Muscle layer of duodenum (tissue), 2 donors: ENCODE measurements at regions not wholly inside any gene's neighbourhood (a gene's known extent, or its start where the extent isn't known, plus 50 kb on each side); places are given as distances from the start of the nearest gene placed in this dataset.
"Not testable (repeated sequence)": the region's sequence is repeated elsewhere in the genome, so short reads cannot be mapped to it uniquely, and the experiment has no call there.

Experiments
- H3K27ac ChIP-seq: one replicate; pipeline ENCODE4 v1.7.0; 2013; ENCODE audit warnings: mild to moderate bottlenecking, low read length
- H3K27me3 ChIP-seq: one replicate; pipeline ENCODE4 v1.7.0; 2013; ENCODE audit warnings: low read depth, mild to moderate bottlenecking, control low read depth, low read length
- H3K36me3 ChIP-seq, 2 donors: one replicate each; pipeline ENCODE4 v1.7.0; 2013; ENCODE audit warnings: low read length in 2 of 2, control low read depth in 1 of 2, mild to moderate bottlenecking in 1 of 2; ENCODE audit not compliant: insufficient read depth in 2 of 2, control insufficient read depth in 1 of 2
- H3K4me1 ChIP-seq, 2 donors: one replicate each; pipeline ENCODE4 v1.7.0; 2013; ENCODE audit warnings: low read length in 2 of 2, mild to moderate bottlenecking in 2 of 2, control low read depth in 1 of 2, moderate library complexity in 1 of 2; ENCODE audit not compliant: insufficient read depth in 2 of 2, control insufficient read depth in 1 of 2
- H3K4me3 ChIP-seq, 2 donors: one replicate each; pipeline ENCODE4 v1.7.0; 2013; ENCODE audit warnings: low read length in 2 of 2, low read depth in 1 of 2, mild to moderate bottlenecking in 1 of 2
- H3K9me3 ChIP-seq, 2 donors: one replicate each; pipeline ENCODE4 v1.7.0; 2013; ENCODE audit warnings: low read length in 2 of 2, control low read depth in 1 of 2, mild to moderate bottlenecking in 1 of 2; ENCODE audit not compliant: control insufficient read depth in 1 of 2
- donor health status: healthy.

DNA sequence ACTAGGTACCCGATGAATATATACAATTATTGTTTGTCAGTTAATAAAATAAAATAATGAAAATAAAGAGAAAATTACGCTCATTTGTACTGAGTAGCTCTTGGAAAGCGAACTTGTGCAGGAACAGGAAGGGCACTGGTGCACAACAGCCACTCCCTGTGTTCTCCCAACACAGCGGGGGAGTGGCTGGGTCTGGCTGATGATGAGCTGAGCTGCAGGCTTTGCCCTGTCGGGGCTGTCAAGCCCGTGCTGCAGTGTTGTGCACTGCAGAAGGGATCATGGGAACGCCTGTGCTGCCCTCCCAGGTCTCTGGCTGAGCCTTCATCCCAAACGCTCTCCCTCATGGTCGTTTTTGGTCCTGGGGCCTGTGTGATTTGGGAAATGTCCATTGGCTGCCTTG is 131.7 kb upstream of the MAP3K4 start:
- H3K27me3 ChIP-seq: no peaks in the 10 kb centered on the region
- no peak overlapping the region for H3K27ac ChIP-seq
- no peaks in the 10 kb centered on the region for H3K36me3 ChIP-seq
- H3K4me3 ChIP-seq: no peak overlapping the region
- peaks cover 0 to 2% of the 10 kb centered on the region in 2 donors for H3K9me3 ChIP-seq
- no peaks in the 10 kb centered on the region for H3K4me1 ChIP-seq

DNA sequence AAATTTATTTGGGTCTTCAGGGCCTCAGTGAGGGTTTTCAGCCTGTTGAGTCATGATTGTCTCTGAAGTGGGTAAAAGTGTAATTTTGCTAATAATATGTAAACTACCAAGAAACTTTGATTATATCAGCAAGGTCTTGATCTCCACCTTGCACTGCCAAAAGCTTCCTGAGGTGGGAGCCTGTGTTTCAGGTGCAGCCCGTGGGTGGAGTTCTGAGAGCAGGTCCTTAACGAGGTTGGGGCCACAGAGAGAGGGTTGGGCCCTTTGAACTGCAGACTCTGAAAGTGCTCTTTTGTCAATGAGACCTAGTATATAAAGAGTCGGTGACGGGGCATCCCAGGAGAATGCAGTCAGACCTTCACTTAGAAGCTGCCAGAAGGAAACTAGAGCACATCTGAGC is 129.7 kb upstream of the MAP3K4 start:
- Histone ChIP-seq H3K27ac (no peak overlapping the region), H3K9me3 (peaks cover 0 to 6% of the 10 kb centered on the region in 2 donors), H3K27me3 (no peaks in the 10 kb centered on the region)

DNA sequence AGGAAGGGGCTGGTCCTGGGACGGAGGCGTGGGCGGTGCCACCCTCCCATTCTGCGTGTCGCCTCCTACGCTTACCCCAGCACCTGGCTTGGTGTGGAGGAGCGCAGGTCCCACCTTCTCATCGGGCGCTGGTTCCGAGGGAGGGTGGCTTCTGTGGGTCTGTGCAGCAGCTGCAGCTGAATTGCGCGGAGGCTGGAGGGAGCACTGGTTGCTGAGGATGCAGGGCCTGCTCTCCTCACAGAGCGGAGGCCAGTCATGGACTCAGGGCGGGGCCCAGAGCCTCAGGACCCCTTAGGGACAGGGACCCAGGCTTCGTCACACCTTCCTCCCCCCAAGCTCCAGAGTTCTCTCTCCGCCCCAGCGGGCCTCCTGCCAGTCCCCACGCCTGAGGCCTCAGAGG is 127.8 kb upstream of the MAP3K4 start:
- no peaks in the 10 kb centered on the region for H3K4me1 ChIP-seq
- no peaks in the 10 kb centered on the region for H3K36me3 ChIP-seq
- H3K27me3 ChIP-seq: no peaks in the 10 kb centered on the region
- H3K4me3 ChIP-seq: no peak overlapping the region
- H3K9me3 ChIP-seq: peaks cover 0 to 7% of the 10 kb centered on the region in 2 donors
- H3K27ac ChIP-seq: no peak overlapping the region

More for the DNA sequence above, 129.7 kb upstream of the MAP3K4 start:
- H3K4me1 ChIP-seq: no peaks in the 10 kb centered on the region
- H3K4me3 ChIP-seq: no peak overlapping the region
- H3K36me3 ChIP-seq: no peaks in the 10 kb centered on the region

DNA sequence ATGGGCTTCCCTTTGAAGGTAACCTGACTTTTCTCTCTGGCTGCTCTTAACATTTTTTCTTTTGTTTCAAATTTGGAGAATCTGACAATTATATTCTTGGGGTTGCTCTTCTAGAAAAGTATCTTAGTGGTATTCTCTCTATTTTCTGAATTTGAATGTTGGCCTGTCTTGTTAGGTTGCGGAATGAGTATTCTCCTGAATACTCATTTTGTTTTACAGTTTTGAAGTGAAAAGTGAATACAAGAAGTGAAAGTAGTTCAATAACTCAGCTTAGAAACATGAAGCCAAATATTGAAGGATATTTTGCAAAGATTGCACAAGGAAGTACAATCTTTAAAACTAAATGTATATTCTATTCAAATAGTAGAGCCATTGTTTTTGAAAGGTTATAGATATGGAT is 120.2 kb upstream of the MAP3K4 start:
- no peaks in the 10 kb centered on the region for H3K36me3 ChIP-seq
- H3K9me3 ChIP-seq: peaks cover 0 to 6% of the 10 kb centered on the region in 2 donors

DNA sequence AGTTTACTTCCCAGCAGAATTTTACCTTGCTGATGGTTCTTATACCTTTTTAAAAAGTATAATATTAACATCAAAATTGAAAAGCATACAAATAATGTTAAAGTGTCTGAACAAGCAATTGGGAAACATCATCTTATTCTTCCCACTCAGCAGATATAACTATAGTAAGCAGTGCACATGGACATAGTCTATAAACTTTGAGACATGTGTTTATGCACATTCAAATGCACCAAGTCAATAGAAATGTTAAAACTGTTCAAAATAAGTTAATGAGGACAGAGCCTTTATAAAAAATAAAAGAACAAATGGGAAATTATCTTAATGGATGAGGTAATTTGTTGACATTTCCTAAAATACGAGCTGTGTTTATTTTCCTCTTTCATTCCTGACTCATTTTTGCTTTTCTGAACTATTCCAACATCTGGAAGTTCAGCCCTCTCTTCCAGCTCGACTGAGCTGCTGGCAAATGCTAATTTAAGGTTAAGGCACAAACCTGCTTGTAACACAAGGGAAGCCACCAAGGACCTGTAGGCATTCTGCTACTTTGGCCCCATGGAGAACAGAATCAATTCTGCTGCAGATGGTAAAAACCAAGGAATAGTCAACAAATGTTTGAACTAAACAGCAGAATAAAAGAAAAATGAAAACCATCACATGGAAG is 110.3 kb upstream of the MAP3K4 start:
- Histone ChIP-seq H3K4me1 (no peaks in the 10 kb centered on the region), H3K27me3 (no peaks in the 10 kb centered on the region), H3K9me3 (no peaks in the 10 kb centered on the region), H3K36me3 (no peaks in the 10 kb centered on the region), H3K27ac (no peak overlapping the region), H3K4me3 (no peak overlapping the region)

More for the DNA sequence above, 120.2 kb upstream of the MAP3K4 start:
- Histone ChIP-seq H3K4me1 (no peaks in the 10 kb centered on the region), H3K4me3 (no peak overlapping the region), H3K27ac (no peak overlapping the region), H3K27me3 (no peaks in the 10 kb centered on the region)

DNA sequence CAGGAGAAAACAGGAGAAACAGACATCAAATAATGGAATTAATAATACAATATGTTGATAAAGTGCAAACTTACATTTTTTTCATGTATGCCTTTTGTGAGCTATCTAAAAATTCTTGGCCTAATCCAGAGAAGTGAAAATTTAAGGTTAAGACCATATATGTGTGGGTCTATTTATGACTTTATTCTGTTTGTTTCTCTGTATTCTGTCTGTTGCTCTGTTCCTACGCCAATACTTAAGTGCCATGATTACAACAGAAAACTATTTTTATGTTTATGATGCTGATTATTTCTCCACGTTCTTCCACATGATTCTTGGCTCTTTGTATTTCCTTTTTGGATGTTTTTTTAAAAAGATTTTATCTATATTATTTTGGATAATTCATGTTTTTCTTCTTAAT is 109.6 kb upstream of the MAP3K4 start:
- Histone ChIP-seq H3K4me1 (no peaks in the 10 kb centered on the region), H3K36me3 (no peaks in the 10 kb centered on the region), H3K9me3 (no peaks in the 10 kb centered on the region), H3K4me3 (no peak overlapping the region), H3K27ac (no peak overlapping the region), H3K27me3 (no peaks in the 10 kb centered on the region)

DNA sequence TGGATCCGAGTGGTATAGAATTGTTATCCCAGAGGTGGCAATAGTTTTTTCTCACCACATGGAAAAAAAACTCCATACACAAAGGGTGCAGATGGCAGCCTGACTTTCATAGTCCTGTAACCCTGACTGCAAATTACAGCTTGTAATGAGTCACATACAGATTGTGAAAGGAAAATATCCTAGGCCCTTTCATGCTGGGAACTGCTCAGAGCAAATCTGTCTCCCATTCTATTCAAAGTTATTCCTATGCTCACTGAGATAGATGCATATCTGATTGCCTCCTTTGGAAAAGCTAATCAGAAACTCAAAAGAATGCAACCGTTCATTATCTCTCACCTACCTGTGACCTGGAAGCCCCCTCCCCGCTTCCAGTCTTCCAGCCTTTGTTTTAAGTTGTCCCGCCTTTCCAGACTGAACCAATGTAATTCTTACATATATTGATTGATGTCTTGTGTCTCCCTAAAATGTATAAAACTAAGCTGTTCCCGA is 108.7 kb upstream of the MAP3K4 start:
- H3K4me3 ChIP-seq: no peak overlapping the region
- H3K9me3 ChIP-seq: no peaks in the 10 kb centered on the region
- no peaks in the 10 kb centered on the region for H3K27me3 ChIP-seq
- no peaks in the 10 kb centered on the region for H3K36me3 ChIP-seq
- no peak overlapping the region for H3K27ac ChIP-seq
- H3K4me1 ChIP-seq: no peaks in the 10 kb centered on the region

DNA sequence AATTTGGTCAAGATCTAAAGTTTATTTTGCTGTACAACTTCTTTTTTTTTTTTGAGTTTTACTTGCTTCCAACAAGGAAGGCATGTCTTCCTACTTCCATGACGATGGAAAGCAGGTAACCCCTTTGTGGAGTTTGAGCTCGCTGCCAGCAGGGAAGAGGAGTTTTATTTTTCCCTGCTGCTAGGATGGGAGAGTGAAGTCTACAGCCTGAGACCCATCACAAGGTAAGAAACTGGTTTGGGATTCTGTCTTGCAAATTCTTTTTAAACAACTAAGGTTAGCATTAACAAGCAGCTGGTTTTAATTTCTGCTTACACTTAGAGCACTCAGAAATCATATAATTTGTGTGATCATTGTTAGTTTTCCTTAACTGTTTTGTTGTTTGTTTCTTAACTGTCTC is 108.0 kb upstream of the MAP3K4 start:
- no peaks in the 10 kb centered on the region for H3K27me3 ChIP-seq
- no peak overlapping the region for H3K27ac ChIP-seq
- H3K4me3 ChIP-seq: no peak overlapping the region
- no peaks in the 10 kb centered on the region for H3K9me3 ChIP-seq
- H3K4me1 ChIP-seq: no peaks in the 10 kb centered on the region
- H3K36me3 ChIP-seq: no peaks in the 10 kb centered on the region

DNA sequence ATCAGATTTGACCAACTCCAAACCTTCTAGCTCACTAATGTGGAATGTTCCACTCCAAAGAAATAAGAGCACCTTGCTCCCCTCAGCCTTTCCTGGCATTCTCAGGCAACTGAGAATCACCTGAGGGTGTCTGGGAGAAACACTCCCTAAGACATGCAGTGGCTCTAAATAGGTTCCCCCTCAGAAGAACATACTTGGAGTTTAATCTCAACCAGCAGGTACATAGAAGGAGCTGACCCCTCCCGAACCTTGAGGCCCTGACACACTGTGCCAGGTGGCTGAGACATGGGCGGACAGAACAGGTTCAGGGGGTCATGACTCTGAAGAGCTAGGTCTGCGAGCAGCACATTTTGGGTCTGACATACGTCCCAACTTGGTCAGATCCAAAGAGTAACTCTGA is 107.6 kb upstream of the MAP3K4 start:
- Histone ChIP-seq H3K36me3 (no peaks in the 10 kb centered on the region), H3K4me3 (no peak overlapping the region)

DNA sequence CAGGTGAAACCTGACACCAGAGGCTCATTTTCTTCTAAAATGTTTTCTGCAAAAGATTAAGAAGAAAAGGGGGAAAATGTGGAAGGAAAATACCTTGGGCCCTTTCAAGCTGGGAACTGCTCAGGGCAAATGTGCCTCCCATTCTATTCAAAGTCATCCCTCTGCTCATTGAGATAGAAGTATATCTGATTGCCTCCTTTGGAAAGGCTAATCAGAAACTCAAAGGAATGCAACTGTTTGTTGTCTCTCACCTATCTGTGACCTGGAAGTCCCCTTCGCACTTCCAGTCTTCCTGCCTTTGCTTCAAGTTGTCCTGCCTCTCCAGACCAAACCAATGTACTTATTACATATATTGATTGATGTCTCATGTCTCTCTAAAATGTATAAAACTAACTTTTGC is 102.4 kb upstream of the MAP3K4 start:
- not testable (repeated sequence) for H3K4me3 ChIP-seq, H3K36me3 ChIP-seq

More for the DNA sequence above, 107.6 kb upstream of the MAP3K4 start:
- no peaks in the 10 kb centered on the region for H3K9me3 ChIP-seq
- no peaks in the 10 kb centered on the region for H3K27me3 ChIP-seq
- no peaks in the 10 kb centered on the region for H3K4me1 ChIP-seq
- no peak overlapping the region for H3K27ac ChIP-seq

DNA sequence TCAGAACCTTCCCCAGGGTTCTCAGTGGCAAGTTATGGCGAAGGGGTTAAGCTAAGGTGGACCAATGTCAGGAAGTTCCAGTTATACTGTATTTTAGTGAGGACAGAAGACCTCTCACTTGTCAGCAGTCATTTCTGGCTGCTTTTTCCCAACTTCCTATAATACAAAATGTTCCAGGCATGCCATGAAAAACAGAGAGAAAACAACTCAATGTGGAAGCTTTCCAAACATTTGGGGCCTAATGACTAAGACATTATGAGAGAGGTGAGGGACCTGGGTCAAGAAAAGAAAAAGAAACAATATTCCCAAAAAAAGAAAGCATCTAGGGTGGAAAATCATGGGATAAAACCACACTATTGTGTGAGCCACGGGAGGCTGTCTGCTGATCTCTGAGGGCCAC is 99.9 kb upstream of the MAP3K4 start:
- H3K27me3 ChIP-seq: no peaks in the 10 kb centered on the region
- no peaks in the 10 kb centered on the region for H3K36me3 ChIP-seq
- H3K27ac ChIP-seq: no peak overlapping the region
- H3K9me3 ChIP-seq: no peaks in the 10 kb centered on the region
- no peak overlapping the region for H3K4me3 ChIP-seq
- no peaks in the 10 kb centered on the region for H3K4me1 ChIP-seq

More for the DNA sequence above, 102.4 kb upstream of the MAP3K4 start:
- not testable (repeated sequence) for H3K27ac ChIP-seq, H3K27me3 ChIP-seq, H3K9me3 ChIP-seq, H3K4me1 ChIP-seq

DNA sequence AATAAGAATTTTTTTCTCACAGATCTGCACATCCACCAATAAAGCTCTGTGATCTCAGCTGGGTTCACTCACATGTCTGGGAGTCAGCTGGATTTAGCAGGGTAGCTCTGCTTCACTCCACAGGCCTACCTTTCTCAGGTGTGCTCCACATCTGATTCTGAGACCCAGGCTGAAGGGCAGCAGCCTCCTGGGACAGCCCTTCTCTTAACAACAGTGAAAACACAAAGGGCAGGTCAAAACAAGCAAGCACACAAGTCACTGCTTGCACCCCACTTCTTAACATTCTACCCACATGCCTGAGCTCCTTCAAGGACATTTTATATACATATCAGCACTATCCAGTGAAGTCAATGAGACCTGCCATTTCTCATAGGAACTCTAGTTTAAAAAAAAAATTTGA is 96.0 kb upstream of the MAP3K4 start:
- Histone ChIP-seq H3K27me3 (no peaks in the 10 kb centered on the region), H3K27ac (no peak overlapping the region), H3K4me1 (no peaks in the 10 kb centered on the region), H3K4me3 (no peak overlapping the region), H3K9me3 (no peaks in the 10 kb centered on the region), H3K36me3 (no peaks in the 10 kb centered on the region)
